ENCODE measurements at regions not wholly inside any gene's neighbourhood (a gene's known extent, or its start where the extent isn't known, plus 50 kb on each side); places are given as distances from the start of the nearest gene placed in this dataset.

DNA sequence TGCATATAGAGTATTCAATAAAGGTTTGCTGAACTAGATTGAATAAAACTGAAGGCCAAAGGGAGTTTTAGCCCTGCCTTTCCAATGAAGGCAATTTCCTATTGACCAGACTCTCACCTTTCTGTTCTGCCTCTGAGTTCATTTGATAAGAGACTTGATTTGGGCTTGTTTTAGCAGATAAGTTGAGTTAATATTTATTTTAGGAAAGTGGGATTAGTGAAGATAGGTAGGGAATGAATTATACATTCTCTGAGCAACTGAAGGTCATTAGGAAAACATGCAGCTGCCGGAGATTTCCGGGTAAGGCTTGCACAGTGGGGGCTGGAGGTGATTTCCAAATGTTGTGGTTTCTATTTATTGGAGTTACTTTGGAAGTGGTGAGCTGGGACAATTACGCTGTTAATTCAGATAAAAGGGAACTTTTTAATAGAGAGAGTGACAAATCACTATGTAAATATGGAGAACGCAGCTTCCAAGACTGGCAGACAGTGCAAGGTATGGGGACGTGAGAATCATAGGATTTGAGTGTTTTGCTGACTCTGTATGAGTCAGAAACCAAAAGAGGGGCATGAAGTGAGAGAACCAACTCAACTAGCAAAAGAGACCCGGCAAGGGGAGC is 553.6 kb upstream of the BOD1L1 start:
- no peaks in the 10 kb centered on the region for H3K36me3 Mint-ChIP-seq (ENCODE audit: low read depth)
- no peak overlapping the region for H3K4me3 Mint-ChIP-seq
- H3K4me3 ChIP-seq: no peak overlapping the region
- no peaks in the 10 kb centered on the region for H4K20me1 ChIP-seq (replicated peaks; ENCODE audit: insufficient read depth)
- no peak overlapping the region for H3K27ac Mint-ChIP-seq
- H3K4me1 ChIP-seq (ENCODE audit: insufficient read depth): peaks cover 50% of the 10 kb centered on the region
- H3K27ac ChIP-seq (ENCODE audit: low read depth): no peak overlapping the region
- H3K9me3 Mint-ChIP-seq: no peaks in the 10 kb centered on the region
- peaks cover 1% of the 10 kb centered on the region for H3K27me3 Mint-ChIP-seq (ENCODE audit: insufficient read depth, low read depth, poor library complexity)
- H3K36me3 ChIP-seq (ENCODE audit: insufficient read depth): no peaks in the 10 kb centered on the region
- 0 out of 2 replicates have a peak, but pooled peaks cover 6% of the 10 kb centered on the region for H3K9me2 ChIP-seq (ENCODE audit: insufficient read depth)
- H3K4me2 ChIP-seq: no peak overlapping the region
- H3F3A ChIP-seq (replicated peaks; ENCODE audit: low read depth): no peaks in the 10 kb centered on the region
- no peak for TF ChIP-seq STAT1 (IDR thresholded peaks at IDR 0.05; ENCODE audit: unreplicated experiment)
- TF ChIP-seq NANOG (IDR thresholded peaks at IDR 0.05; ENCODE audit: borderline replicate concordance): no peak
- TF ChIP-seq JUNB (IDR thresholded peaks at IDR 0.05; ENCODE audit: unreplicated experiment): no peak
- TF ChIP-seq EZH2phosphoT487 (IDR thresholded peaks at IDR 0.05; ENCODE audit: unreplicated experiment): no peak
- TF ChIP-seq EZH2 (IDR thresholded peaks at IDR 0.05; ENCODE audit: low read depth, unreplicated experiment): no peak
- TF ChIP-seq ZNF331 (CRISPR knock-in tag; IDR thresholded peaks at IDR 0.05; ENCODE audit: low read depth): no peak
- no peak for TF ChIP-seq ETS1 (IDR thresholded peaks at IDR 0.05)
- TF ChIP-seq CREB1 (CRISPR knock-in tag; IDR thresholded peaks at IDR 0.05; ENCODE audit: low read depth): no peak
- TF ChIP-seq CTCF (conservative IDR thresholded peaks at IDR 0.05; ENCODE audit: low read depth in 2 of 2): no peak
- no peak for TF ChIP-seq ZNF114 (CRISPR knock-in tag; IDR thresholded peaks at IDR 0.05)
- H3K4me1 Mint-ChIP-seq: peaks cover 45% of the 10 kb centered on the region
- no peak for DNase-seq (ENCODE audit: low spot score)
- H3K27me3 ChIP-seq (ENCODE audit: insufficient read depth): no peaks in the 10 kb centered on the region
- ATAC-seq: no peak
- H2AFZ ChIP-seq: peak overlapping the region; percentile 34; the same call in 1 of the 2 replicates
- H3K79me2 ChIP-seq (replicated peaks; ENCODE audit: insufficient read depth): no peaks in the 10 kb centered on the region

DNA sequence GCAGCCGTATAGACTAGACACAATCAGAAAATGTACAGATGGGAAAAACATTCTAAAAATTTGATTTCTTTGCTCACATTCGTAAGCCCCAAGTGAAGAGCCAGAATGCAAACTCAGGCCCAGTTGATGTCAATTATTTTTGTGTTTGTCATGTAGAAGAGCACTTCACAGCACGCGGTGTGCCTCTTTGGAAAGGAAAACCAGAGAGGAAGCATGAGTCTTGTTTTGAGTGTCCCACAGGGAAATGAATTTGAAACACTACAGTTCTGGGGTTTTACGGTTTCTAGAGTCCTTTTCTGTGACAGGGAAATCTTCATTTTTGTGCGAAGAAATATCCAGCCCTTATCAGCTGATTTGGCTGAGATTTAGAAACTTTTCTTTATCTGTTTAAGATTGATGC is 554.6 kb upstream of the BOD1L1 start:
- 0 out of 2 replicates have a peak, but pooled peaks cover 6% of the 10 kb centered on the region for H3K9me2 ChIP-seq (ENCODE audit: insufficient read depth)
- no peaks in the 10 kb centered on the region for H3K9me3 Mint-ChIP-seq
- H3K4me2 ChIP-seq: no peak overlapping the region
- H3K79me2 ChIP-seq (replicated peaks; ENCODE audit: insufficient read depth): no peaks in the 10 kb centered on the region
- H3K27ac ChIP-seq (ENCODE audit: low read depth): no peak overlapping the region
- ATAC-seq: no peak
- DNase-seq (ENCODE audit: low spot score): no peak
- H3K4me1 ChIP-seq (ENCODE audit: insufficient read depth): peaks cover 40% of the 10 kb centered on the region
- H2AFZ ChIP-seq: no peak overlapping the region; the same call in 1 of the 2 replicates
- no peaks in the 10 kb centered on the region for H3K27me3 ChIP-seq (ENCODE audit: insufficient read depth)
- no peaks in the 10 kb centered on the region for H4K20me1 ChIP-seq (replicated peaks; ENCODE audit: insufficient read depth)
- peaks cover 43% of the 10 kb centered on the region for H3K4me1 Mint-ChIP-seq
- no peak overlapping the region for H3K27ac Mint-ChIP-seq
- H3K4me3 ChIP-seq: no peak overlapping the region
- peaks cover 1% of the 10 kb centered on the region for H3K27me3 Mint-ChIP-seq (ENCODE audit: insufficient read depth, low read depth, poor library complexity)
- no peaks in the 10 kb centered on the region for H3K36me3 Mint-ChIP-seq (ENCODE audit: low read depth)
- no peak overlapping the region for H3K4me3 Mint-ChIP-seq
- no peaks in the 10 kb centered on the region for H3F3A ChIP-seq (replicated peaks; ENCODE audit: low read depth)
- H3K36me3 ChIP-seq (ENCODE audit: insufficient read depth): no peaks in the 10 kb centered on the region
- TF ChIP-seq STAT1 (IDR thresholded peaks at IDR 0.05; ENCODE audit: unreplicated experiment): no peak
- TF ChIP-seq, protein P1, sequence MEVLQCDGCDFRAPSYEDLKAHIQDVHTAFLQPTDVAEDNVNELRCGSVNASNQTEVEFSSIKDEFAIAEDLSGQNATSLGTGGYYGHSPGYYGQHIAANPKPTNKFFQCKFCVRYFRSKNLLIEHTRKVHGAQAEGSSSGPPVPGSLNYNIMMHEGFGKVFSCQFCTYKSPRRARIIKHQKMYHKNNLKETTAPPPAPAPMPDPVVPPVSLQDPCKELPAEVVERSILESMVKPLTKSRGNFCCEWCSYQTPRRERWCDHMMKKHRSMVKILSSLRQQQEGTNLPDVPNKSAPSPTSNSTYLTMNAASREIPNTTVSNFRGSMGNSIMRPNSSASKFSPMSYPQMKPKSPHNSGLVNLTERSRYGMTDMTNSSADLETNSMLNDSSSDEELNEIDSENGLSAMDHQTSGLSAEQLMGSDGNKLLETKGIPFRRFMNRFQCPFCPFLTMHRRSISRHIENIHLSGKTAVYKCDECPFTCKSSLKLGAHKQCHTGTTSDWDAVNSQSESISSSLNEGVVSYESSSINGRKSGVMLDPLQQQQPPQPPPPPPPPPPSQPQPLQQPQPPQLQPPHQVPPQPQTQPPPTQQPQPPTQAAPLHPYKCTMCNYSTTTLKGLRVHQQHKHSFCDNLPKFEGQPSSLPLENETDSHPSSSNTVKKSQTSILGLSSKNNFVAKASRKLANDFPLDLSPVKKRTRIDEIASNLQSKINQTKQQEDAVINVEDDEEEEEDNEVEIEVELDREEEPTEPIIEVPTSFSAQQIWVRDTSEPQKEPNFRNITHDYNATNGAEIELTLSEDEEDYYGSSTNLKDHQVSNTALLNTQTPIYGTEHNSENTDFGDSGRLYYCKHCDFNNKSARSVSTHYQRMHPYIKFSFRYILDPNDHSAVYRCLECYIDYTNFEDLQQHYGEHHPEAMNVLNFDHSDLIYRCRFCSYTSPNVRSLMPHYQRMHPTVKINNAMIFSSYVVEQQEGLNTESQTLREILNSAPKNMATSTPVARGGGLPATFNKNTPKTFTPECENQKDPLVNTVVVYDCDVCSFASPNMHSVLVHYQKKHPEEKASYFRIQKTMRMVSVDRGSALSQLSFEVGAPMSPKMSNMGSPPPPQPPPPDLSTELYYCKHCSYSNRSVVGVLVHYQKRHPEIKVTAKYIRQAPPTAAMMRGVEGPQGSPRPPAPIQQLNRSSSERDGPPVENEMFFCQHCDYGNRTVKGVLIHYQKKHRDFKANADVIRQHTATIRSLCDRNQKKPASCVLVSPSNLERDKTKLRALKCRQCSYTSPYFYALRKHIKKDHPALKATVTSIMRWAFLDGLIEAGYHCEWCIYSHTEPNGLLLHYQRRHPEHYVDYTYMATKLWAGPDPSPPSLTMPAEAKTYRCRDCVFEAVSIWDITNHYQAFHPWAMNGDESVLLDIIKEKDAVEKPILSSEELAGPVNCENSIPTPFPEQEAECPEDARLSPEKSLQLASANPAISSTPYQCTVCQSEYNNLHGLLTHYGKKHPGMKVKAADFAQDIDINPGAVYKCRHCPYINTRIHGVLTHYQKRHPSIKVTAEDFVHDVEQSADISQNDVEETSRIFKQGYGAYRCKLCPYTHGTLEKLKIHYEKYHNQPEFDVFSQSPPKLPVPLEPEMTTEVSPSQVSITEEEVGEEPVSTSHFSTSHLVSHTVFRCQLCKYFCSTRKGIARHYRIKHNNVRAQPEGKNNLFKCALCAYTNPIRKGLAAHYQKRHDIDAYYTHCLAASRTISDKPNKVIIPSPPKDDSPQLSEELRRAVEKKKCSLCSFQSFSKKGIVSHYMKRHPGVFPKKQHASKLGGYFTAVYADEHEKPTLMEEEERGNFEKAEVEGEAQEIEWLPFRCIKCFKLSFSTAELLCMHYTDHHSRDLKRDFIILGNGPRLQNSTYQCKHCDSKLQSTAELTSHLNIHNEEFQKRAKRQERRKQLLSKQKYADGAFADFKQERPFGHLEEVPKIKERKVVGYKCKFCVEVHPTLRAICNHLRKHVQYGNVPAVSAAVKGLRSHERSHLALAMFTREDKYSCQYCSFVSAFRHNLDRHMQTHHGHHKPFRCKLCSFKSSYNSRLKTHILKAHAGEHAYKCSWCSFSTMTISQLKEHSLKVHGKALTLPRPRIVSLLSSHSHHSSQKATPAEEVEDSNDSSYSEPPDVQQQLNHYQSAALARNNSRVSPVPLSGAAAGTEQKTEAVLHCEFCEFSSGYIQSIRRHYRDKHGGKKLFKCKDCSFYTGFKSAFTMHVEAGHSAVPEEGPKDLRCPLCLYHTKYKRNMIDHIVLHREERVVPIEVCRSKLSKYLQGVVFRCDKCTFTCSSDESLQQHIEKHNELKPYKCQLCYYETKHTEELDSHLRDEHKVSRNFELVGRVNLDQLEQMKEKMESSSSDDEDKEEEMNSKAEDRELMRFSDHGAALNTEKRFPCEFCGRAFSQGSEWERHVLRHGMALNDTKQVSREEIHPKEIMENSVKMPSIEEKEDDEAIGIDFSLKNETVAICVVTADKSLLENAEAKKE (CRISPR knock-in tag; IDR thresholded peaks at IDR 0.05): no peak
- TF ChIP-seq JUNB (IDR thresholded peaks at IDR 0.05; ENCODE audit: unreplicated experiment): no peak

All from GM23338 (cell line).